HUES6 (cell line): ENCODE measurements at regions not wholly inside any gene's neighbourhood (a gene's known extent, or its start where the extent isn't known, plus 50 kb on each side); places are given as distances from the start of the nearest gene placed in this dataset.
"Not testable (repeated sequence)": the region's sequence is repeated elsewhere in the genome, so short reads cannot be mapped to it uniquely, and the experiment has no call there.

Experiments used
- H3K27ac ChIP-seq: 2 replicates; pipeline ENCODE4 v1.7.0; 2013; ENCODE audit warnings: low read depth, mild to moderate bottlenecking, low read length, inconsistent platforms
- H3K27me3 ChIP-seq: 2 replicates; pipeline ENCODE4 v1.6.1; 2013; ENCODE audit warnings: low read length; ENCODE audit not compliant: control insufficient read depth, insufficient read depth
- H3K36me3 ChIP-seq: 2 replicates; pipeline ENCODE4 v1.6.1; 2013; ENCODE audit warnings: low read length; ENCODE audit not compliant: control insufficient read depth, insufficient read depth
- H3K4me1 ChIP-seq: 2 replicates; pipeline ENCODE4 v1.6.1; 2013; ENCODE audit warnings: low read length; ENCODE audit not compliant: control insufficient read depth, insufficient read depth
- H3K4me3 ChIP-seq: 2 replicates; pipeline ENCODE4 v1.5.1; 2013; ENCODE audit warnings: low read depth, low read length
- H3K9ac ChIP-seq: one replicate; pipeline ENCODE4 v1.6.1; 2013; ENCODE audit warnings: mild to moderate bottlenecking, low read length
- H3K9me3 ChIP-seq: 2 replicates; pipeline ENCODE4 v1.6.1; 2013; ENCODE audit warnings: low read depth, low read length; ENCODE audit not compliant: control insufficient read depth, insufficient read depth

DNA sequence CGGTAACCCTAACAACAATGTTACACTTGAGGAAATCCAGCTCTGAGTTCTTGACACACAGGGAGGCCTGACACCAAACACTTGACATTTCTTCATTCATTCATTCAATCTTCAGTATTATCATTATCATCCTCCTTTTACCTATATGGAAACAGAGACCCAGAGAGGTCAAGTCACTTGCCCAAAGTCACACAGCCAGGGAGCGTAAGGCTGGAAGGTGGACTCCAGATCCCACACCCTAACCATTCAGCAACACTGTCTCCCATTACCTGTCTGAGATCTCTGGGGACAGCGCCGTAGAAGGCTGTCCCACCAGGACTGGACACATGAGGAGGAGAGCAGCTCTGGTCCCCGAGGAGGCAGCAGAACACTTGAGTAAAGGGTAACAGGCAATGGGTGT is 101.4 kb downstream of the SYF2 start:
- Histone ChIP-seq H3K27ac (no peak overlapping the region), H3K36me3 (no peaks in the 10 kb centered on the region), H3K9me3 (no peaks in the 10 kb centered on the region), H3K4me1 (peaks cover 4% of the 10 kb centered on the region; the same call in 1 of the 2 replicates), H3K27me3 (no peaks in the 10 kb centered on the region), H3K4me3 (no peak overlapping the region), H3K9ac (no peak overlapping the region)

DNA sequence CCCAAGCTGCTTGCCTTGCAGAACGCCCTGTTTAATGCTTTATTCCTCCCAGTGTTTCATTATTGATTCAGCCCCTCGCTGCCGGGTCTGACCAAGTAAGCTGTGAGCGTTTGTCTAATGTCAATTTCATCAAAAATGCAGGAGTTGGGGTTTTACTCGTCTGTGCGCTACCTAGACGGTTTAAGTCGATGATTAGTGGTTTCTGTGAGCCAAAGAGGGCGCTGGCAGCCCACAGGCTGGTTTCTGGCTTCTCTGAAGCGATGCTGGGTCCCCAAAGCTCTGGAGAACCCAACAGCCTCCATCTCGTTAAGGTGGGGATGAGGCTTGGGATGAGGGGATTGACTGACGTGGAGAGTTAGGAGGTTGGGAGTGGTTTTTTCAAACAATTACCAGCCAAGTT is 102.9 kb downstream of the SYF2 start:
- H3K9ac ChIP-seq, result no peak overlapping the region
- H3K4me1 ChIP-seq, result no peaks in the 10 kb centered on the region
- no peaks in the 10 kb centered on the region for H3K36me3 ChIP-seq
- H3K27me3 ChIP-seq, result no peaks in the 10 kb centered on the region
- no peak overlapping the region for H3K4me3 ChIP-seq
- no peak overlapping the region for H3K27ac ChIP-seq
- no peaks in the 10 kb centered on the region for H3K9me3 ChIP-seq

DNA sequence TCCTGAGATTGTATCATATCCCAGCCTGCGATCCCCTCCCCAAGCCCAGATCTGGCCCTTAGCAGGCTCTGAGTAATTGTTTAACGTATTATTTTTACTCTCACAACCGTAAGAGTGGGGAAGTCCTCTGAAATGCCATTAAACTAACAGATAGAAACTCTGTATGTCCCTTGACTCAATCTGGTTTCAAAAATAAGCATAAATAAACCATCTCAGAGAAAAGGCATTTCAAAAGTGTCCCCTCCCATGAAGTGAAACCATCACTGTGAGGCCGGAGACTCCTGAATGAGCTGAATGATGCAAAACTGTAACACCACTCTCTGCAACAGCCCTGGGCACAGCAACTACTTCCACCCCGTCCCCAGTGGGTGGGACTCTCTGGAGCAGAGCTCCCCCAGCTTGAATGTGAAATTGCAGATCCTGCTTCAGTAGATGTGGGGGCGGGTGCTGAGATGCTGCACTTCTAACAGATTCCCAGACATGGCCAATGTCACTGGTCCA is 104.1 kb downstream of the SYF2 start:
- no peak overlapping the region for H3K9ac ChIP-seq
- H3K9me3 ChIP-seq, result no peaks in the 10 kb centered on the region
- no peak overlapping the region for H3K4me3 ChIP-seq
- H3K36me3 ChIP-seq, result no peaks in the 10 kb centered on the region
- no peaks in the 10 kb centered on the region for H3K4me1 ChIP-seq
- H3K27ac ChIP-seq, result no peak overlapping the region
- no peaks in the 10 kb centered on the region for H3K27me3 ChIP-seq

DNA sequence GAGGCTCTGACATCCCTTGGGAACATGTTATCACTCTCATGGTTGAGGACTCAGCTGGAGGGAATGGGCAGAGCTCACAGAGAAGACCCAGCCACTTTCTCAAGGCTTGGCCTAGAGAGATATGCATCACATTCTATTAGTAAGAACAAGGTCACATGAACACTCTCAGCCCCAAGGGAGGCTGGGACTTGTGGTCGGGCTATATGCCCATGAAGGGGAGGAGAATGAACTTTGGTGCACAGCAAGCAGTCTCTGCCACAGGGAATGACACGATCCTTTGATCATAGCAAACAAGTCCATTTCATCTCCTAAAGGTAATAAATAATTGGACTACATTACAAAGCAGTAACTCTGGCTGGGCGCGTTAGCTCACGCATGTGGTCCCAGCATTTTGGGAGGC is 105.7 kb downstream of the SYF2 start:
- no peaks in the 10 kb centered on the region for H3K4me1 ChIP-seq
- H3K27ac ChIP-seq, result no peak overlapping the region
- no peak overlapping the region for H3K4me3 ChIP-seq
- H3K36me3 ChIP-seq, result no peaks in the 10 kb centered on the region
- H3K27me3 ChIP-seq, result no peaks in the 10 kb centered on the region
- H3K9ac ChIP-seq, result no peak overlapping the region
- no peaks in the 10 kb centered on the region for H3K9me3 ChIP-seq

DNA sequence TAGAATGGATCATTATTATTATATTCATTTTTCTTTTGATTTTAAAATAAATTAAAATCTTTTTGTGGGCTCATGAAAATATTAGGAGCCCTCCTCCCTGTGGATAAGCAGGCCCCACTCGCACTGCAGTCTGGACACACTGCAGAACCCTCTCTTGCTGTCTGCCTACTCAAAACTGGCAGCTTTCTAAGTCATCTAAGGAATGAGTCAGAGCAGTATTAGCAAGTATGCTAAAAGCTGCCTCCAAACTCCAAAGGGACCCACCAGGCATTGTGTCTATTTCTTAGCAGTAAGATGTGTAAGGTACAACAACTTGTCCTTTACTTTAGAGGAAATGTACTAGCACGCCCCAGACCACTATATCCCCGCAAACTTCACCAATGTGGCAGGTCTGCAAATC is 108.8 kb downstream of the SYF2 start:
- Histone ChIP-seq H3K9ac (no peak overlapping the region), H3K36me3 (no peaks in the 10 kb centered on the region), H3K9me3 (no peaks in the 10 kb centered on the region), H3K27me3 (no peaks in the 10 kb centered on the region), H3K27ac (no peak overlapping the region), H3K4me3 (no peak overlapping the region), H3K4me1 (no peaks in the 10 kb centered on the region)

DNA sequence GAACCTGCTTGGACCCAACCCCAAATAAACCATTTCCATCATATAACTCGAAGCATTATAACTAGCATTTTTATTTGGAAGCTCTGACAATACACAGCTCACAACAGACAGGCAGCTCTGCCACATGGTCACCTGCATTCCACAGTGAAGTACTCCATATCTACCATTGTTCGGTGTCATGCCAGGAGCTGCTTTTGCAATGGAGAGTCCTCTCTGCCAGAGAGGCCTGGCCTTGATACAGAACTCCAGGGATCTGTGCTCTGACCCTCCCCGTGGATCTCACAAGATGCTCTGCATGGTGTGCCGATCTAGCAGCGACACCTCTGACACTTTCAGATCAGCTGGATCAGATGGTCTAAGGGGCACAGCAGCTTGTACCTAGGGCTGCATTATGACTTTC is 109.6 kb downstream of the SYF2 start:
- Histone ChIP-seq H3K27me3 (no peaks in the 10 kb centered on the region), H3K27ac (no peak overlapping the region), H3K9me3 (no peaks in the 10 kb centered on the region), H3K4me3 (no peak overlapping the region), H3K9ac (no peak overlapping the region), H3K36me3 (no peaks in the 10 kb centered on the region), H3K4me1 (no peaks in the 10 kb centered on the region)

DNA sequence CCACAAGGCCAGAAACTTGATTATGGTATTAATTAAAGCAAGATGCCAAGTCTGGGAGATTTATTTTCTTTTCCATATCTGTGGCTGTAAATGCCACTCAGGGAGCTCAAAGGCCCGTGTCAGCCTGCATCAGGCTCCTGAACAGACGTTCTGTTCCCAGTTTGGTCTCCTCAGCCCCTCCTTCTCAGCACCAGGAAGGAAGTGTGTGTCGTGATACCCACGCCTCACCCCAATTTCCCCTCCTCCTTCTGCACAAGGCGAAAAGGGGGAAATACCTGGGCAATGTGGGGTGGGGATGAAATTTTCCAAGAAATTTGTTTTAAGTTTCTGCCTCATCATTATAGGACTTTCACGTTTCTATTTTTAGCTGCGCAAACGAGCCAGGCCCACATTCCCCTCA is 112.0 kb downstream of the SYF2 start:
- no peaks in the 10 kb centered on the region for H3K27me3 ChIP-seq
- H3K27ac ChIP-seq, result no peak overlapping the region
- no peaks in the 10 kb centered on the region for H3K4me1 ChIP-seq
- no peaks in the 10 kb centered on the region for H3K36me3 ChIP-seq
- no peak overlapping the region for H3K4me3 ChIP-seq
- no peaks in the 10 kb centered on the region for H3K9me3 ChIP-seq
- H3K9ac ChIP-seq, result no peak overlapping the region

DNA sequence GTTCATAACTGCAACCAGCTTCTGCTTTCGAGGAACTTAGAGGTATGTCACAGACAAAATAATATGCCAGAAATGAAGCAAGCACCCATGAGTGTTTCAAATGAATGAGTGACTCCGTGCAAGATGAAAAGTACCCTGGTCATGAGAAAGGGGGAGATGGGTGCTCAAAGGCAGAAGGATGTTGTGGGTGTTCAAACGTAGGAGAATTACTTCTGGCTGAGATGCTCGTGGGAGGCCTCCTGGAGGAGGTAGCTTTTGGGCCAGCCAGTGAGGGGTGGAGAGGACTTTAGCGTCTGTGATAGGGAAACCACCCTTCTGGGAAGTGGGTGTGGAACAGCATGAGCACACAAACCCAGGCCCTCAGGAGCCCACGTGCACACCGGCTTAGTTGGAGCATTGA is 113.8 kb downstream of the SYF2 start:
- H3K9me3 ChIP-seq, result no peaks in the 10 kb centered on the region
- no peak overlapping the region for H3K4me3 ChIP-seq
- no peak overlapping the region for H3K9ac ChIP-seq
- H3K36me3 ChIP-seq, result no peaks in the 10 kb centered on the region
- H3K27me3 ChIP-seq, result no peaks in the 10 kb centered on the region
- H3K27ac ChIP-seq, result no peak overlapping the region
- no peaks in the 10 kb centered on the region for H3K4me1 ChIP-seq

DNA sequence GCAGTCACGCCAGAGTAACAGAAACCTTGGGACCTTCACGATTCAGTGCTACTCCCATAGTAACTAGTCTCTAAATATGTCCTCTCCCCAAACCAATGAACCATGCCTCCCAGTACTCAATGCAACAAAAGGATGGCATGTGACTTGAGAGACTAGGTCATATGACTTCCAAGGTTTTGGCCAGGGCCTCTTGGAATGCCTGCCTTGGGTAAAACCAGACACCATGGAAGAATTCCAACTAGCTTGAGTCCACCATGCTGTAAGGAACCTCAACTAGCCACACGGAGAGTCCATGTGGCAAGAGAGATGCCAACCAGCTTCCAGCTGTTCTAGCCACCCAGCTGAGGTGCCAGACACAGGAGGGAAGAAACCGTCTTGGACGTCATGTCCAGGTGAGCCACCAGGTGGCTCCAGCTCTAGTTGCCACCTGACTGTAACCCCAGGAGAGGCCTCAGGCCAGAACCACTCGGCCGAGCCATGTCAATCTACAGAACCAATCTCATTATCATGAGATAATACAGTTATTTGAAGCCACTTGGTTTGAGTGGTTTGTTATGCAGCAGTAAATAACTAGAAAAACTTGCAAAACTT is 115.0 kb downstream of the SYF2 start:
- H3K9ac ChIP-seq, result no peak overlapping the region
- no peak overlapping the region for H3K4me3 ChIP-seq
- H3K4me1 ChIP-seq, result no peaks in the 10 kb centered on the region
- no peaks in the 10 kb centered on the region for H3K9me3 ChIP-seq
- no peak overlapping the region for H3K27ac ChIP-seq
- H3K36me3 ChIP-seq, result no peaks in the 10 kb centered on the region
- no peaks in the 10 kb centered on the region for H3K27me3 ChIP-seq

DNA sequence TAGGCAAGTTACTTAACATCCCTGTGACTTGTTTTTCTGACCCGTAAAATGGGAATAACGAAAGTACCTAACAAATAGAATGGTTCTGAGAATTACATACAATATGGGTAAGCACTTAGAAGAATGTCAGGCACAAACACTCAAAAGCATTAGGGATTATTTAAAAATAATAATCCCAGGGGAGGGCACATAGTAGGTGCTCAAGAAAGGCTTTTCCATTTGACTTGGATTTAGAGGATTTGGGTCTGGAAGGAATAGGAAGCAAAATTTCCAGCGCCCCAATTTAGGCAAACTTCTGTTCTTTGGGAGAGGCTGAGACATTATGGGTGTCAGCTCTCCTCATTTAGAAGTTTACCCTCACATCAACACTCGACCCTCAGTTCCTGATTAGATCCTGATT is 115.5 kb downstream of the SYF2 start:
- Histone ChIP-seq H3K4me1 (no peaks in the 10 kb centered on the region), H3K27me3 (no peaks in the 10 kb centered on the region), H3K36me3 (no peaks in the 10 kb centered on the region), H3K9me3 (no peaks in the 10 kb centered on the region), H3K4me3 (no peak overlapping the region), H3K27ac (no peak overlapping the region), H3K9ac (no peak overlapping the region)

DNA sequence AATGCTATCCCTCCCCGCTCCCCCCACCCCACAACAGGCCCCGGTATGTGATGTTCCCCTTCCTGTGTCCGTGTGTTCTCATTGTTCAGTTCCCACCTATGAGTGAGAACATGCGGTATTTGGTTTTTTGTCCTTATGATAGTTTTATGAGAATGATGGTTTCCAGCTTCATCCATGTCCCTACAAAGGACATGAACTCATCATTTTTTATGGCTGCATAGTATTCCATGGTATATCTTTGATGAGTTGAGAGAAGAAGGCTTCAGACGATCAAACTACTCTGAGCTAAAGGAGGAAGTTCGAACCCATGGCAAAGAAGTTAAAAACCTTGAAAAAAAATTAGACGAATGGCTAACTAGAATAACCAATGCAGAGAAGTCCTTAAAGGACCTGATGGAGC is 116.2 kb downstream of the SYF2 start:
- not testable (repeated sequence) for H3K36me3 ChIP-seq, H3K9ac ChIP-seq, H3K4me3 ChIP-seq, H3K4me1 ChIP-seq, H3K9me3 ChIP-seq, H3K27ac ChIP-seq, H3K27me3 ChIP-seq

DNA sequence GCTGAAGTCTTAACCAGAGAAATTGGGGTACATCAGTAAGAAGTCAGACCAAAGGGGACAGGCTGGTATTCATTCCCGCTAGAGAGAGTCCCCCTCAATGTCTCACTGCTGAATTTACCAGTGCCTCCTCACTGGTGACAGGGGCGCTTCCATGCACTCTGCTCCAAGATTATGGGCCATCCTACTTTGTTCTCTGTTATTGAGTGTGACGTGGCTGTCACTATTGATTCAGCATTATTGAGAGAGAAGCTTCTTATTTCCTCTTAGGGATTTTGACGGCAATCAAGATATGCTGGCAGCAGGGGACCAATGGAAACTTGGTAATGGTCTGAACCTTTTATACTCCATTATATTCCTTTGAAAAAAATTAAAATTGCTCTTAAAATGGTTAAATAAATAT is 118.6 kb downstream of the SYF2 start:
- H3K4me3 ChIP-seq, result no peak overlapping the region
- no peak overlapping the region for H3K9ac ChIP-seq
- no peak overlapping the region for H3K27ac ChIP-seq
- H3K4me1 ChIP-seq, result no peaks in the 10 kb centered on the region
- H3K9me3 ChIP-seq, result peaks cover 10% of the 10 kb centered on the region
- no peaks in the 10 kb centered on the region for H3K36me3 ChIP-seq
- no peaks in the 10 kb centered on the region for H3K27me3 ChIP-seq
